ENCODE measurements at regions not wholly inside any gene's neighbourhood (a gene's known extent, or its start where the extent isn't known, plus 50 kb on each side); places are given as distances from the start of the nearest gene placed in this dataset.
"Not testable (repeated sequence)": the region's sequence is repeated elsewhere in the genome, so short reads cannot be mapped to it uniquely, and the experiment has no call there.

- no peak for DNase-seq (ENCODE audit: low read depth, low spot score)
Observed at GRCh38 chr1:67584938-67585337, 100.1 kb upstream of the GADD45A start.

- DNase-seq (ENCODE audit: low read depth, low spot score): no peak
Observed at GRCh38 chr1:67586596-67586995, 98.4 kb upstream of the GADD45A start.

- no peak for DNase-seq (ENCODE audit: low read depth, low spot score)
Observed at GRCh38 chr1:67588178-67588855, 96.7 kb upstream of the GADD45A start.

- DNase-seq (ENCODE audit: low read depth, low spot score): no peak
Observed at GRCh38 chr1:67589519-67590233, 95.3 kb upstream of the GADD45A start.

- no peak for DNase-seq (ENCODE audit: low read depth, low spot score)
Observed at GRCh38 chr1:67590329-67590728, 94.7 kb upstream of the GADD45A start.

GRCh38 chr1:67594764-67595163 is 90.2 kb upstream of the GADD45A start:
- no peak for DNase-seq (ENCODE audit: low read depth, low spot score)

- no peak for DNase-seq (ENCODE audit: low read depth, low spot score)
Observed at GRCh38 chr1:67596674-67597073, 88.3 kb upstream of the GADD45A start.

- DNase-seq (ENCODE audit: low read depth, low spot score): no peak
Observed at GRCh38 chr1:67597336-67597735, 87.7 kb upstream of the GADD45A start.

GRCh38 chr1:67599085-67599484 is 85.9 kb upstream of the GADD45A start:
- no peak for DNase-seq (ENCODE audit: low read depth, low spot score)

- no peak for DNase-seq (ENCODE audit: low read depth, low spot score)
Observed at GRCh38 chr1:67601539-67601938, 83.5 kb upstream of the GADD45A start.

- DNase-seq (ENCODE audit: low read depth, low spot score): no peak
Observed at GRCh38 chr1:67601955-67602354, 83.0 kb upstream of the GADD45A start.

- DNase-seq (ENCODE audit: low read depth, low spot score): no peak
Observed at GRCh38 chr1:67604778-67605177, 80.2 kb upstream of the GADD45A start.

- DNase-seq (ENCODE audit: low read depth, low spot score): no peak
Observed at GRCh38 chr1:67605209-67605780, 79.7 kb upstream of the GADD45A start.

GRCh38 chr1:67607286-67607685 is 77.7 kb upstream of the GADD45A start:
- DNase-seq (ENCODE audit: low read depth, low spot score): no peak

GRCh38 chr1:67607699-67608098 is 77.3 kb upstream of the GADD45A start:
- DNase-seq (ENCODE audit: low read depth, low spot score): no peak

- DNase-seq (ENCODE audit: low read depth, low spot score): no peak
Observed at GRCh38 chr1:67608661-67609576, 76.1 kb upstream of the GADD45A start.

- DNase-seq (ENCODE audit: low read depth, low spot score): no peak
Observed at GRCh38 chr1:67609577-67610341, 75.2 kb upstream of the GADD45A start.

- no peak for DNase-seq (ENCODE audit: low read depth, low spot score)
Observed at GRCh38 chr1:67610450-67610849, 74.6 kb upstream of the GADD45A start.

GRCh38 chr1:67611846-67612245 is 73.2 kb upstream of the GADD45A start:
- DNase-seq (ENCODE audit: low read depth, low spot score): no peak

GRCh38 chr1:67612788-67613241 is 72.2 kb upstream of the GADD45A start:
- no peak for DNase-seq (ENCODE audit: low read depth, low spot score)

- DNase-seq (ENCODE audit: low read depth, low spot score): not testable (repeated sequence)
Observed at GRCh38 chr1:67613479-67613878, 71.5 kb upstream of the GADD45A start.
